OCI-LY1 (cell line): ENCODE measurements at regions not wholly inside any gene's neighbourhood (a gene's known extent, or its start where the extent isn't known, plus 50 kb on each side); places are given as distances from the start of the nearest gene placed in this dataset.

Experiments
- H2AFZ ChIP-seq: fragments of 200-600 bp; sonication (generic), shearing (Covaris generic); 2 replicates; pipeline ENCODE4 v1.6.0; 2014; ENCODE audit warnings: antibody characterized with exemption, mild to moderate bottlenecking, low read length
- H3F3A ChIP-seq: fragments of 200-600 bp; sonication (generic), shearing (Covaris generic); 2 replicates; pipeline ENCODE4 v1.6.0; 2014; ENCODE audit warnings: mild to moderate bottlenecking, antibody characterized with exemption, low read length, moderate library complexity; ENCODE audit not compliant: insufficient read depth
- H3K27ac ChIP-seq: fragments of 200-600 bp; sonication (generic); 2 replicates; pipeline ENCODE4 v1.5.1; 2014; ENCODE audit warnings: low read length, mixed run types, mild to moderate bottlenecking, low read depth; ENCODE audit not compliant: poor library complexity, severe bottlenecking
- H3K27me3 ChIP-seq: fragments of 200-600 bp; sonication (generic); 2 replicates; pipeline ENCODE4 v1.6.0; 2014; ENCODE audit warnings: antibody characterized with exemption, mild to moderate bottlenecking, low read length, moderate library complexity; ENCODE audit not compliant: insufficient read depth
- H3K36me3 ChIP-seq: fragments of 200-600 bp; sonication (generic); 2 replicates; pipeline ENCODE4 v1.6.1; 2014; ENCODE audit warnings: mild to moderate bottlenecking, antibody characterized with exemption, low read length, moderate library complexity, mixed read lengths; ENCODE audit not compliant: insufficient read depth
- H3K4me1 ChIP-seq: fragments of 200-600 bp; sonication (generic); 2 replicates; pipeline ENCODE4 v1.5.1; 2014; ENCODE audit warnings: mild to moderate bottlenecking, low read length, moderate library complexity; ENCODE audit not compliant: insufficient read depth, severe bottlenecking
- H3K4me2 ChIP-seq: fragments of 200-600 bp; sonication (generic), shearing (Covaris generic); 2 replicates; pipeline ENCODE4 v1.6.1; 2014; ENCODE audit warnings: low read length
- H3K4me3 ChIP-seq: fragments of 200-600 bp; sonication (generic); 2 replicates; pipeline ENCODE4 v1.5.1; 2014; ENCODE audit warnings: low read length, low read depth, mild to moderate bottlenecking, mixed read lengths; ENCODE audit not compliant: poor library complexity, severe bottlenecking
- H3K79me2 ChIP-seq: fragments of 200-600 bp; shearing (Covaris generic); 2 replicates; pipeline ENCODE4 v1.6.1; 2016; ENCODE audit warnings: mixed run types, low read length, mixed read lengths; ENCODE audit not compliant: insufficient read depth
- H3K9ac ChIP-seq: fragments of 200-600 bp; sonication (generic), shearing (Covaris generic); 2 replicates; pipeline ENCODE4 v1.6.1; 2014; ENCODE audit warnings: mild to moderate bottlenecking, low read length, mixed read lengths
- H3K9me2 ChIP-seq: fragments of 200-600 bp; sonication (generic), shearing (Covaris generic); 2 replicates; pipeline ENCODE4 v1.6.1; 2014; ENCODE audit warnings: low read depth, mild to moderate bottlenecking, low read length, mixed read lengths
- H3K9me3 ChIP-seq: fragments of 200-600 bp; shearing (Covaris generic); 2 replicates; pipeline ENCODE4 v1.6.1; 2014; ENCODE audit warnings: low read length, mixed read lengths
- H4K20me1 ChIP-seq: fragments of 200-600 bp; sonication (generic), shearing (Covaris generic); 2 replicates; pipeline ENCODE4 v1.6.0; 2016; ENCODE audit warnings: mild to moderate bottlenecking, low read length; ENCODE audit not compliant: insufficient read depth
- CTCF ChIP-seq: fragments of 200-600 bp; sonication (generic), shearing (Covaris generic); IDR thresholded peaks from 2 replicates; pipeline ENCODE4 v1.5.1; 2017; ENCODE audit warnings: mild to moderate bottlenecking, antibody characterized with exemption, low read length, moderate library complexity, mixed read lengths
- EZH2 ChIP-seq: fragments of 200-600 bp; sonication (generic), shearing (Covaris generic); IDR thresholded peaks from 2 replicates; pipeline ENCODE4 v1.8.0; 2017; ENCODE audit warnings: borderline replicate concordance, mixed run types, mild to moderate bottlenecking, antibody characterized with exemption, low read length, moderate library complexity, mixed read lengths

- H3K4me3 ChIP-seq = no peak overlapping the region
- no peaks in the 10 kb centered on the region for H3K36me3 ChIP-seq
- no peak for TF ChIP-seq CTCF
- TF ChIP-seq EZH2 = no peak
- H3K27me3 ChIP-seq = no peaks in the 10 kb centered on the region
- no peak overlapping the region for H2AFZ ChIP-seq
- no peak overlapping the region for H3K4me2 ChIP-seq
- H3K9ac ChIP-seq = no peak overlapping the region
- H4K20me1 ChIP-seq = no peaks in the 10 kb centered on the region
- no peaks in the 10 kb centered on the region for H3K79me2 ChIP-seq
- no peaks in the 10 kb centered on the region for H3F3A ChIP-seq
- no peaks in the 10 kb centered on the region for H3K9me3 ChIP-seq
- no peaks in the 10 kb centered on the region for H3K4me1 ChIP-seq
- no peaks in the 10 kb centered on the region for H3K9me2 ChIP-seq
- H3K27ac ChIP-seq = no peak overlapping the region
Measured at GRCh38 chr5:42013561-42013960, 88.5 kb downstream of the FBXO4 start.

GRCh38 chr5:42015254-42015653 is 90.2 kb downstream of the FBXO4 start:
- Histone ChIP-seq H3K4me1 (no peaks in the 10 kb centered on the region), H3K4me2 (no peak overlapping the region), H3K9ac (no peak overlapping the region), H3K27ac (no peak overlapping the region), H3K36me3 (no peaks in the 10 kb centered on the region), H2AFZ (no peak overlapping the region), H3K79me2 (no peaks in the 10 kb centered on the region), H3K9me3 (no peaks in the 10 kb centered on the region), H3F3A (no peaks in the 10 kb centered on the region), H3K9me2 (no peaks in the 10 kb centered on the region), H3K27me3 (no peaks in the 10 kb centered on the region), H3K4me3 (no peak overlapping the region), H4K20me1 (no peaks in the 10 kb centered on the region)
- TF ChIP-seq EZH2 (no peak), CTCF (no peak)

DNA sequence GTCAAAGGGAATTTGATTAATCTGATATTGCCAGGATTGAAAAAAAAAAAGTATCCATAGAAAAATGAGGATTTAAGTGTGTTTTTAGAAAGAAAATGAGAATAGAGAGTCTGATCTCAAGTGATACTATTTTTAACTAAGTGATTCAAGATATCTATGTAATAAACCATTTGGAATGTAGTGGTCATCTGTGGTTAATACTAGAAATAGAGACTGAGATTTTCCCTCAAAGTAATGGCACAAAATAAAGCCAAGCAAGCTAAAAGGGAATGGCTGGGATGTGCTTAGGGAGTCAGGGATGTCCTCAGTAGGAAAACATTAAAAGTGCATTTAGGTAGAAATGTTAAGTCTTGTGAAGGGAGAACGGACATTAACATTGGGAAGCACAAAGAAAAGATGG is 90.6 kb downstream of the FBXO4 start:
- no peak overlapping the region for H2AFZ ChIP-seq
- no peaks in the 10 kb centered on the region for H3K36me3 ChIP-seq
- no peak overlapping the region for H3K27ac ChIP-seq
- H3F3A ChIP-seq = no peaks in the 10 kb centered on the region
- no peak overlapping the region for H3K4me3 ChIP-seq
- H3K9me2 ChIP-seq = no peaks in the 10 kb centered on the region
- H3K27me3 ChIP-seq = no peaks in the 10 kb centered on the region
- TF ChIP-seq CTCF = no peak
- no peak for TF ChIP-seq EZH2
- H4K20me1 ChIP-seq = no peaks in the 10 kb centered on the region
- H3K4me2 ChIP-seq = no peak overlapping the region
- no peaks in the 10 kb centered on the region for H3K9me3 ChIP-seq
- no peaks in the 10 kb centered on the region for H3K79me2 ChIP-seq
- no peak overlapping the region for H3K9ac ChIP-seq
- no peaks in the 10 kb centered on the region for H3K4me1 ChIP-seq
